PC-3 (cell line): ENCODE measurements at regions not wholly inside any gene's neighbourhood (a gene's known extent, or its start where the extent isn't known, plus 50 kb on each side); places are given as distances from the start of the nearest gene placed in this dataset.

Source experiments
- EZH2 ChIP-seq: fragments of 300-600 bp; sonication (generic); IDR thresholded peaks from one replicate; pipeline ENCODE4 v1.6.1; 2017; ENCODE audit warnings: antibody characterized with exemption, mild to moderate bottlenecking, low read length; ENCODE audit not compliant: unreplicated experiment
- EZH2phosphoT487 ChIP-seq: fragments of 300-600 bp; sonication (generic); IDR thresholded peaks from 2 replicates; pipeline ENCODE4 v1.6.1; 2018; ENCODE audit warnings: mild to moderate bottlenecking, antibody characterized with exemption, low read length, borderline replicate concordance
- TF ChIP-seq, protein P1 (sequence below): fragments of 300-600 bp; sonication (generic); conservative IDR thresholded peaks from 2 replicates; pipeline ENCODE4 v1.5.1; 2017; ENCODE audit warnings: antibody characterized with exemption, low read depth, mild to moderate bottlenecking, low read length

DNA sequence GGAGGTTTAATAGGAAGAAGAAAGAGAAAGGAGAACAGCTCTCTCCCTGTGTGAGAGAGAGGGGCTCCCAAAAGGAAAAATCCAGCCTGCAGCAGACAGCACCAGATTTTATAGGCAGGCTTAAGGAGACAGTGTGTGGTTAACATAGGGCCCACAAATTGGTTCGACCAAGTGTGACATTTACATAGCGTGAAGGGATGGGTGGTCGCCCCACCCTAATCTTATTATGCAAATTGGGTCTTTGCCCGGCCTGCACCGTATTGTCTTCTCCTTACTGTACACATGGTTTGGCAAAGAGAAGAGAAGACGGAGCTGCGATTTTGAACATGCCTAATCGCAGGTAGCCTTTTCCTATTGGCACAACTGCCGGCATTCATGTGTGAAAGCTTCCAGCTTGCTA, 756.3 kb downstream of the NXPH1 start:
- TF ChIP-seq, protein P1, sequence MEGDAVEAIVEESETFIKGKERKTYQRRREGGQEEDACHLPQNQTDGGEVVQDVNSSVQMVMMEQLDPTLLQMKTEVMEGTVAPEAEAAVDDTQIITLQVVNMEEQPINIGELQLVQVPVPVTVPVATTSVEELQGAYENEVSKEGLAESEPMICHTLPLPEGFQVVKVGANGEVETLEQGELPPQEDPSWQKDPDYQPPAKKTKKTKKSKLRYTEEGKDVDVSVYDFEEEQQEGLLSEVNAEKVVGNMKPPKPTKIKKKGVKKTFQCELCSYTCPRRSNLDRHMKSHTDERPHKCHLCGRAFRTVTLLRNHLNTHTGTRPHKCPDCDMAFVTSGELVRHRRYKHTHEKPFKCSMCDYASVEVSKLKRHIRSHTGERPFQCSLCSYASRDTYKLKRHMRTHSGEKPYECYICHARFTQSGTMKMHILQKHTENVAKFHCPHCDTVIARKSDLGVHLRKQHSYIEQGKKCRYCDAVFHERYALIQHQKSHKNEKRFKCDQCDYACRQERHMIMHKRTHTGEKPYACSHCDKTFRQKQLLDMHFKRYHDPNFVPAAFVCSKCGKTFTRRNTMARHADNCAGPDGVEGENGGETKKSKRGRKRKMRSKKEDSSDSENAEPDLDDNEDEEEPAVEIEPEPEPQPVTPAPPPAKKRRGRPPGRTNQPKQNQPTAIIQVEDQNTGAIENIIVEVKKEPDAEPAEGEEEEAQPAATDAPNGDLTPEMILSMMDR = no peak
- TF ChIP-seq EZH2 (no peak), EZH2phosphoT487 (no peak)
